Neural cell (in vitro differentiated cells): ENCODE measurements at regions not wholly inside any gene's neighbourhood (a gene's known extent, or its start where the extent isn't known, plus 50 kb on each side); places are given as distances from the start of the nearest gene placed in this dataset.

ENCODE experiments used
- H2AFZ ChIP-seq: fragments of 200-600, 300-800 bp; sonication (generic), shearing (Covaris generic); 2 replicates; pipeline ENCODE4 v1.6.0; 2014; ENCODE audit warnings: low read depth, mild to moderate bottlenecking, antibody characterized with exemption, low read length, moderate library complexity
- H3F3A ChIP-seq: fragments of 200-600 bp; shearing (Covaris generic); 2 replicates; pipeline ENCODE4 v1.6.1; 2016; ENCODE audit warnings: mild to moderate bottlenecking, moderate library complexity, mixed read lengths, antibody characterized with exemption, low read length; ENCODE audit not compliant: insufficient read depth, poor library complexity, severe bottlenecking
- H3K27ac ChIP-seq: fragments of 200-600, 300-800 bp; sonication (generic), shearing (Covaris generic); 2 replicates; pipeline ENCODE4 v1.5.1; 2014; ENCODE audit warnings: mild to moderate bottlenecking, low read length, moderate library complexity
- H3K27me3 ChIP-seq: fragments of 300-800, 200-600 bp; sonication (generic), shearing (Covaris generic); 2 replicates; pipeline ENCODE4 v1.6.0; 2014; ENCODE audit warnings: mild to moderate bottlenecking, low read depth, low read length, moderate library complexity; ENCODE audit not compliant: insufficient read depth
- H3K36me3 ChIP-seq: fragments of 300-800, 200-600 bp; sonication (generic), shearing (Covaris generic); 2 replicates; pipeline ENCODE4 v1.5.1; 2014; ENCODE audit warnings: mild to moderate bottlenecking, antibody characterized with exemption, low read length, moderate library complexity; ENCODE audit not compliant: insufficient read depth
- H3K4me2 ChIP-seq: fragments of 300-800, 200-600 bp; sonication (generic), shearing (Covaris generic); 2 replicates; pipeline ENCODE4 v1.6.0; 2014; ENCODE audit warnings: mild to moderate bottlenecking, low read length
- H3K4me3 ChIP-seq: fragments of 300-800, 200-600 bp; sonication (generic), shearing (Covaris generic); 2 replicates; pipeline ENCODE4 v1.5.1; 2014; ENCODE audit warnings: mild to moderate bottlenecking, low read length, moderate library complexity
- H3K79me2 ChIP-seq: fragments of 200-600 bp; shearing (Covaris generic); replicated peaks from 2 replicates; pipeline ENCODE4 v1.6.0; 2014; ENCODE audit warnings: mild to moderate bottlenecking, low read length, moderate library complexity; ENCODE audit not compliant: insufficient read depth
- H3K9ac ChIP-seq: fragments of 300-800, 200-600 bp; sonication (generic), shearing (Covaris generic); 2 replicates; pipeline ENCODE4 v1.6.1; 2016; ENCODE audit warnings: mild to moderate bottlenecking, low read length, mixed read lengths
- H3K9me2 ChIP-seq: fragments of 200-600 bp; shearing (Covaris generic); 2 replicates; pipeline ENCODE4 v1.6.1; 2016; ENCODE audit warnings: mild to moderate bottlenecking, low read length, mixed read lengths; ENCODE audit not compliant: insufficient read depth
- H3K9me3 ChIP-seq: fragments of 200-600, 300-800 bp; sonication (generic), shearing (Covaris generic); 2 replicates; pipeline ENCODE4 v1.6.1; 2016; ENCODE audit warnings: mild to moderate bottlenecking, mixed run types, low read length, moderate library complexity, mixed read lengths
- H4K20me1 ChIP-seq: fragments of 200-600 bp; shearing (Covaris generic); 2 replicates; pipeline ENCODE4 v1.6.1; 2016; ENCODE audit warnings: mild to moderate bottlenecking, mixed run types; ENCODE audit not compliant: insufficient read depth
- EP300 ChIP-seq: fragments of 450-650 bp; conservative IDR thresholded peaks from 2 replicates; pipeline ENCODE4 v1.6.1; 2014; ENCODE audit warnings: antibody characterized with exemption, mild to moderate bottlenecking, moderate library complexity; ENCODE audit not compliant: poor library complexity, severe bottlenecking
- EZH2 ChIP-seq: fragments of 200-600, 300-800 bp; shearing (Covaris generic), sonication (generic); IDR thresholded peaks from 2 replicates; pipeline ENCODE4 v1.6.1; 2014; ENCODE audit warnings: antibody characterized with exemption, low read length, borderline replicate concordance, mild to moderate bottlenecking; ENCODE audit not compliant: insufficient read depth, poor library complexity, severe bottlenecking
- MXI1 ChIP-seq: fragments of 450-650 bp; conservative IDR thresholded peaks from 2 replicates; pipeline ENCODE4 v1.6.1; 2014; ENCODE audit warnings: antibody characterized with exemption, mild to moderate bottlenecking; ENCODE audit not compliant: poor library complexity, severe bottlenecking
- POLR2AphosphoS5 ChIP-seq: IDR thresholded peaks from 2 replicates; pipeline ENCODE4 v1.6.1; 2012
- RAD21 ChIP-seq: fragments of 450-650 bp; conservative IDR thresholded peaks from 2 replicates; pipeline ENCODE4 v1.6.1; 2014; ENCODE audit warnings: antibody characterized with exemption, mild to moderate bottlenecking, moderate library complexity
- REST ChIP-seq: IDR thresholded peaks from 2 replicates; pipeline ENCODE4 v1.6.1; 2012; ENCODE audit warnings: borderline replicate concordance
- SMC3 ChIP-seq: fragments of 450-650 bp; conservative IDR thresholded peaks from 2 replicates; pipeline ENCODE4 v1.6.1; 2014; ENCODE audit warnings: antibody characterized with exemption, mild to moderate bottlenecking, moderate library complexity; ENCODE audit not compliant: poor library complexity
- TAF1 ChIP-seq: IDR thresholded peaks from 2 replicates; pipeline ENCODE4 v1.6.1; 2012; ENCODE audit warnings: low read depth
- TF ChIP-seq, protein P1 (sequence below): fragments of 450-650 bp; IDR thresholded peaks from 2 replicates; pipeline ENCODE4 v1.5.1; 2014; ENCODE audit warnings: antibody characterized with exemption, mild to moderate bottlenecking, moderate library complexity; ENCODE audit not compliant: poor library complexity, severe bottlenecking

DNA sequence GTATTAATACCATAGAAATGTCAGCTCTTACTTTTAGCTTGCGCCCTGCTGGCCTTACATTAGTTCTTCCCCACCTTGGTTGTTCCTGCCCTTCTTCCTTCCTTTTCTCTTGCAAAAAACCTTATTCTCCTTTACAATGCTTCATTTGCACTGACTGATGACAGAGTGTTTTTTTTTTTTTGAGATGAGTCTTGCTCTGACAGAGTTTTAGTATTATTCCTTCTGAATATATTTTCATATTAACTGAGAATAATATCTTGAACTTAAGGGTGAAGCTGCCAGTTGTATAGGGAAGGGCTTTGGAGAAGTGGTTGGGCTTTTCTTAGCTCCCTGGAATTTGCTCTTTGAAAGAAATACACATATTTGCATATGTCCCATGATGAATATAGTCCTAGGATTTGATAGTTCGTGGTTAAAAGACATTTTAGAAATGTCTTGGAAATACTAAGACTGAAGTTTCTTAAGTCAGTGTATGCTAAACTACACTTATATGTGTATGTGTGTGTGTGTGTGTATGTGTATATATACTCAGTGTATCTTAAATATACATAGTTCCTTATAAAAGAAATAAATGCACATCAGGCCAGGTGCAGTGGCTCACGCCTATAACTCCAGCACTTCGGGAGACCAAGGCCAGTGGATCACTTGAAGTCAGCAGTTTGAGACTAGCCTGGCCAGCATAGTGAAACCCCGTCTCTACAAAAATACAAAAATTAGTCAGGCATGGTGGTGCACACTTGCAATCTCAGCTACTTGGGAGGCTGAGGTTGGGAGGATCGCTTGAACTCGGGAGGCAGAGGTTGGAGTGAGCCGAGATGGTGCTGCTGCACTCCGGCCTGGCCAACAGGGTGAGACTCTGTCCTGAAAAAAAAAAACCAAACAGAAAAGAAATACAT lies 216.1 kb upstream of the MYLIP start:
- Histone ChIP-seq H3K36me3 (no peaks in the 10 kb centered on the region), H4K20me1 (no peaks in the 10 kb centered on the region), H3K9ac (no peak overlapping the region), H3K9me2 (no peaks in the 10 kb centered on the region), H3K4me3 (no peak overlapping the region), H3K79me2 (no peaks in the 10 kb centered on the region), H3F3A (no peaks in the 10 kb centered on the region), H3K27me3 (no peaks in the 10 kb centered on the region), H2AFZ (no peak overlapping the region), H3K4me2 (no peak overlapping the region), H3K27ac (no peak overlapping the region), H3K9me3 (no peaks in the 10 kb centered on the region)
- no peak for TF ChIP-seq MXI1
- TF ChIP-seq POLR2AphosphoS5, result no peak
- TF ChIP-seq, protein P1, sequence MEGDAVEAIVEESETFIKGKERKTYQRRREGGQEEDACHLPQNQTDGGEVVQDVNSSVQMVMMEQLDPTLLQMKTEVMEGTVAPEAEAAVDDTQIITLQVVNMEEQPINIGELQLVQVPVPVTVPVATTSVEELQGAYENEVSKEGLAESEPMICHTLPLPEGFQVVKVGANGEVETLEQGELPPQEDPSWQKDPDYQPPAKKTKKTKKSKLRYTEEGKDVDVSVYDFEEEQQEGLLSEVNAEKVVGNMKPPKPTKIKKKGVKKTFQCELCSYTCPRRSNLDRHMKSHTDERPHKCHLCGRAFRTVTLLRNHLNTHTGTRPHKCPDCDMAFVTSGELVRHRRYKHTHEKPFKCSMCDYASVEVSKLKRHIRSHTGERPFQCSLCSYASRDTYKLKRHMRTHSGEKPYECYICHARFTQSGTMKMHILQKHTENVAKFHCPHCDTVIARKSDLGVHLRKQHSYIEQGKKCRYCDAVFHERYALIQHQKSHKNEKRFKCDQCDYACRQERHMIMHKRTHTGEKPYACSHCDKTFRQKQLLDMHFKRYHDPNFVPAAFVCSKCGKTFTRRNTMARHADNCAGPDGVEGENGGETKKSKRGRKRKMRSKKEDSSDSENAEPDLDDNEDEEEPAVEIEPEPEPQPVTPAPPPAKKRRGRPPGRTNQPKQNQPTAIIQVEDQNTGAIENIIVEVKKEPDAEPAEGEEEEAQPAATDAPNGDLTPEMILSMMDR, result no peak
- no peak for TF ChIP-seq RAD21
- TF ChIP-seq REST, result no peak
- TF ChIP-seq SMC3, result no peak
- no peak for TF ChIP-seq TAF1
- no peak for TF ChIP-seq EP300
- TF ChIP-seq EZH2, result no peak

DNA sequence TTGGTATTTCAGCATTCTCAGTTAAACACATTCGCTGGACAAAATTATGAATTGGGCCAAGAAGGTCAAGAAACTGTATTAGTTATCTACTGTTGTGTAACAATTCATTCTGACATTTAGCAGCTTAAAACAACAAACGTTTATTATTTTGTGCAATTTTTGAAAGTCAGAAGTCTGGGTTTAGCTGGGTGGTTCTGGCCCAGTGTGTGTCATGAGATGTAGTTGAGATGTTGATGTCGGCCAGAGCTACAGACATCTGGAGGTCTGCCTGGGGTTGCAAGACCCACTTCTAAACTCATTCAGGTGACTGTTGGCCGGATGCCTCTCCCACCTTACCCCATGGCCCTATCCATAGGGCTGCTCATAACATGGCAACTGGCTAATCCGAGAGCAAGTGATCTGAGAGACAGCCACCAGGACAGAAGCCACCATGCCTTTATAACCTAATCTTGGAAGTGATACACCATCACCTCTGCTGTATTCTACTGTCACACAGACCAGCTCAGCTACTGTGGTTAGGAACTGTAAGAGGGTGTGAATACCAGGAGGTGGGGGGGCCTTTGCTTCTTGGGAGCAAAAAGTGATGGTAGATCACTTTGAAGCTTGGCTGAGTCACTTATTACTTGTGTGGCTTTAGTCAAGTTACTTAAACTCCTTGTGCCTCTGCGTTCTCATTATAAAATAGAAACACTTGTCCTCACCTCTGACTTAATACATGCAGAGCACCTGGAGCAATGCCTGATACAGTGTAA lies 217.0 kb upstream of the MYLIP start:
- no peak overlapping the region for H3K4me3 ChIP-seq
- no peak overlapping the region for H3K27ac ChIP-seq
- no peak overlapping the region for H3K9ac ChIP-seq
- H3F3A ChIP-seq, result no peaks in the 10 kb centered on the region
- H3K4me2 ChIP-seq, result no peak overlapping the region
- H4K20me1 ChIP-seq, result no peaks in the 10 kb centered on the region
- H2AFZ ChIP-seq, result no peak overlapping the region
- TF ChIP-seq EP300 (no peak), POLR2AphosphoS5 (no peak), RAD21 (no peak), SMC3 (no peak), EZH2 (no peak), TAF1 (no peak), REST (no peak), MXI1 (no peak)
- TF ChIP-seq, protein P1, result no peak
- no peaks in the 10 kb centered on the region for H3K27me3 ChIP-seq
- H3K79me2 ChIP-seq, result no peaks in the 10 kb centered on the region
- no peaks in the 10 kb centered on the region for H3K9me2 ChIP-seq
- H3K36me3 ChIP-seq, result no peaks in the 10 kb centered on the region
- no peaks in the 10 kb centered on the region for H3K9me3 ChIP-seq
